Right lobe of liver (tissue), 4 donors: ENCODE measurements at regions not wholly inside any gene's neighbourhood (a gene's known extent, or its start where the extent isn't known, plus 50 kb on each side); places are given as distances from the start of the nearest gene placed in this dataset.

Source experiments
- CTCF ChIP-seq, 4 donors: fragments of 200-600 bp in 3 of 4; fragments of 450-650 bp in 1 of 4; IDR thresholded peaks; one replicate each; pipeline versions ENCODE4 v1.5.1 to v1.8.0; 2016 to 2022; ENCODE audit warnings: antibody characterized with exemption in 4 of 4, mild to moderate bottlenecking in 2 of 4
- POLR2A ChIP-seq: fragments of 450-650 bp; IDR thresholded peaks from one replicate; pipeline ENCODE4 v1.6.1; 2017; ENCODE audit warnings: antibody characterized with exemption, mild to moderate bottlenecking
- donor health status: DM: no; HTN: no; CAD: no.
- donor health status: DM: no; HTN: no; CAD: no.
- donor health status: DM: no; HTN: yes; CAD: no.

GRCh38 chr9:105150991-105151685 lies 93.3 kb upstream of the SLC44A1 start:
- TF ChIP-seq POLR2A = no peak
- no peak for TF ChIP-seq CTCF (IDR thresholded peaks at IDR 0.05)
